SKM-1 (cell line): ENCODE measurements at regions not wholly inside any gene's neighbourhood (a gene's known extent, or its start where the extent isn't known, plus 50 kb on each side); places are given as distances from the start of the nearest gene placed in this dataset.
"Not testable (repeated sequence)": the region's sequence is repeated elsewhere in the genome, so short reads cannot be mapped to it uniquely, and the experiment has no call there.

ENCODE experiments used
- DNase-seq: peaks from one replicate; lab custom pipeline; 2025; ENCODE audit not compliant: unreplicated experiment; lab: John Stamatoyannopoulos, UW

DNA sequence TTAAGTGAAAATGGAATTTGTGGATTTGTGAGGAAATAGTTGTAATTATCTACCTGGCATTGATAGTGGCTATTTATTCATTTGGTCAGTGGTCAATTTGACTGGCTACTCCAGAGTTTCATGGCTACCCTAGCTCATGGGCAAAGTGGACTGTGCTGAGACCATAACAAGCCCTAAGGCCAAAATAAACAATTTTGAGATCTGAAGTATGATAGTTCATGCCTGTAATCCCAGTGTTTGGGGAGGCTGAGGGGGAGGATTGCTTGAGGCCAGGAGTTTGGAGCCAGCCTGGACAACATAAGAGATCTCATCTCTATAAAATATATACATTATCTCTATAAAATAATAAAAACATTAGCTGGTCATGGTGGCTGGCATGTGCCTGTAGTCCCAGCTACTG is 311.7 kb downstream of the HIVEP2 start:
- no peak for DNase-seq

DNA sequence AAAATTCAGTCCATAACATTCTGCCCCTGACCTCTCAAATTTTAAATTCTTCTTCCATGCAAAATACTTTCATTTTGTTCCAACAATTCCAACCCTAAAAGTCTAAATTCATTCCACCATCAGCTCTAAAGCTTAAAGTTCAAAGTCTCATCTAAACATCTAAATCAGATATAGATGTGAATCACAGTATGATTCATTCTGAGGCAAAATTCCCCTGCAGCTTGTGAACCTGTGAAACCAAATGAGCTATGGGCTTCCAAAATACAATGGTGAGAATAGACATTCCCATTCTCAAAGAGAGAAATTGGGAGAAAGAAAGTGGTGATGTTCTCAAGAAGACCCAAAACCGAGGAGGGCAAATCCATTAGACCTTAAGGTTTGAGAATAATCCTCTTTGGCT is 309.8 kb downstream of the HIVEP2 start:
- no peak for DNase-seq

DNA sequence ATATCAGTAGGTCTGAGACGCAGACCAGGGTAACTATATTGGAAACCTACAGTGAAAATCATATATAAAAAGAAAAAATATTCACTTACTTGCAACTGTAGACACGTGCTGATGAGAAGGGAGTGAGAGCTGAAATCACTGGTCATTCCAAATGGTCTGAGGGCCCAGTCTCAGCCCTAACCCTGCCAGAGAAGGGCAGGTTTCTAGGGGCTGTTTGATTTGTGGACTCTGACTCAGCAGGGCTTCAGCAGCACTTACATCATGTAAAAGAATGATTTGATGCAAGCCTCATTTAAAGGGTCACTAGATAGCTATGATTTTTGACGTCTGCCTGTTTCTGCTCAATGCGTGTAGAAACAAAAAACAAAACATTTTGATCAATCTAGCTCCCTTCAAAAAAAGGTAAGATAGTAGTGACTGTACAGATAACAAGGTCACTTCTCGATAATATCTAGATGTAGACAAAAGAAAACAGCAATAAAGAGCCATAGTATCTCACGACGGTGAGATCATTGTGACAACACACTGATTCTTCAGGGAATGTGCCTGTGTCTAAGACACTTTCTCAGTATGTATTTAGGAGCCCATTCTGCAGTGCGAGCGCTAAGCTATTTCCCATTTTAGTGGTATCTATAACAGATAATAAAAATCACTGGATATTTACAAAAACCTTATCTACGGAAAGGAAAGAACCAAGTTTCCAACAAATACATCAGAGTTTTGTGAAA is 307.2 kb downstream of the HIVEP2 start:
- DNase-seq = no peak

DNA sequence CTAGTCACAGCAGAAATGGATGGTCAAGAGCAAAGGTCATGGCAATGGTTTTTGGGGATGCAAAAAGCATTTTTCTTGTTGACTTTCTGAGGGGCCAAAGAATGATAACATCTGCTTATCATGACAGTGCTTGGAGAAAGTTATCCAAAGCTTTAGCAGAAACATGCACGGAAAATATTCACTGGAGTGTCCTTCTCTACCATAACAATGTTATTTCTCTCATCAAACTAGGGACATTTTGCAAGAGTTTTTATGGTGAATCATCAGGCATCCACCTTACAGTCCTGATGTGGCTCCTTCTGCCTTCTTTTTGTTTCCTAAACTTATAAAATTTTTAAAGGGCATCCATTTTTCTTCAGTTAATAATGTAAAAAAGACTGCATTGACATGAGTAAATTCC is 302.3 kb downstream of the HIVEP2 start:
- no peak for DNase-seq

DNA sequence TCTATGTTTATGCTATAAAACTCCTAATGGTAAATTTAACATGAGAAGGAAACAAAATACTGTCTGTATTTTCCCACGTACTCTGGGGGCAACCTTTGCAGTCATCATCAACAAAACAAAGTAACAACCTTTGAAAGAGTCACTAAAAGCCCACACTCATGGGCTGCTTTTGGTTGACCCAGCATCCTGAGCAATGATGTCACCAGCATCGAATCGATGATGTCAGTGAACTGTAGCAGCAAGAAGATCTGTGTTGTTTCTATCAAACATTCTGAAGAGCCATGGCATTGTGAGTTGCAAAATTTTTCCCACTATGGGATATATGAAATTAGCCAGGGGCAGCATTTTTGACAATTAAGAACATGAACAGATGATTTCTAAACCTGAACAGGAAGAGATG is 300.1 kb downstream of the HIVEP2 start:
- no peak for DNase-seq

DNA sequence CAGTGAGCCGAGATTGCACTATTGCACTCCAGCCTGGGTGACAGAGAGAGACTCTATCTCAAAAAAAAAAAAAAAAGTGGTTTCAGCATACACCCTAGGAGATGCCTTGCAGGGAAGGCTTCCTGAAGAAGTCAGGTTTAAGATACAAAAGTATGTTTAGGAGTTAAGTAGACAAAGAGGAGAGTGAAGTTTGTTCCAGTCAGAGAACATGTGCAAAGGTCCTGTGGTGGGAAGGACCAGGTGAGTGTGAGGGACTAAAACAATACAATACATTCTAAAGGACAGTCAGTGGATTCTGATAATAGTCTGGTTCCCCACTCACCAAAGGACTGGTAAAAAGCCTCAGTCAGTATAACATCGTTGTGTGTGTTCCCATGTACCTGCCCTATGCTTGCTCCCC is 299.3 kb downstream of the HIVEP2 start:
- DNase-seq = no peak

DNA sequence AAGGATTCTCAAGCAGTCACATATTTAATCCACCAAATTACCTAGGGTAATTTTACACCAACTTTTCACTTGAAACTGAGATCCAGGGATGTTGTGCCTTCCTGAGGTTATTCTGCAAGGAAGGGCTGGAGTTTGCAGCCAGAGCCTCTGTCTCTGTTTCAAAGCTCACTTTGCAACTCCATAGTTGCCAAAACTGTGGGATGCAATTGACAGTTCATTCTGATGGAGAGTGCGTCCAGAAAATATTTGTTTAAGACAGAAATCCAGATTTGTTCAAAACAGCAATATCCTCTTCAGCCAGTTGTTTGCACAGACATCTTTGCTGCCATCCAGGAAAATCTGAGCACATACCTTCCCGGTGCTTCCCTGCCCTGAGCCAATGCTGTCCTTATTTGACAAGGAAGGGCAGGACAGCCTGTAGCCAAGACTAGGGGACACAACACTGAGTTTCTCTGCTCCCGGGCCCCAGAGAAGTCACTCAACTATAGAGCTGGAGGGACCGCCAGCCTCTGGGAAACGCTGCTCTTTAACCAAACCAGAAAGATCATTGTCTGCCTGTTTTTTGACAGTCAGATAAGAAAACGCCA is 297.4 kb downstream of the HIVEP2 start:
- DNase-seq = no peak

DNA sequence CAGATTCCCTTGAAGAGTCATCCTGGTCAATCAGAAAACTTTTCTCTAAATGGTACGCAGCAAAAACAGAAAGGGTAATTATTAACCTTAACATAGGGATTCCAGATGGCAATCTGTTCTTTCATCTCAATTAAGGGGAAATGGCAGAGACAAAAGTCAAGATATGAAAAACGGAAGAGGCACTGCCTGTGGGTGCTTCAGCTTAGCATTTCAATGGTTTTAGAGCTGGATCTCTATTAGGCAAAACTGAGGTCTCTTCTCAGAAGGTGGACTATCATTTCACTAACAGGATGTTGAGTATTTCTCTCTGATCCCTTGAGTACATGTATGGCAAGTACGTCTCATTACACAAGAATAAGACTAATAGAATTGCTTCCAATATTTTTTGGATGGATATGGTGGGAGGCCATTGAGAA is 296.9 kb downstream of the HIVEP2 start:
- no peak for DNase-seq

DNA sequence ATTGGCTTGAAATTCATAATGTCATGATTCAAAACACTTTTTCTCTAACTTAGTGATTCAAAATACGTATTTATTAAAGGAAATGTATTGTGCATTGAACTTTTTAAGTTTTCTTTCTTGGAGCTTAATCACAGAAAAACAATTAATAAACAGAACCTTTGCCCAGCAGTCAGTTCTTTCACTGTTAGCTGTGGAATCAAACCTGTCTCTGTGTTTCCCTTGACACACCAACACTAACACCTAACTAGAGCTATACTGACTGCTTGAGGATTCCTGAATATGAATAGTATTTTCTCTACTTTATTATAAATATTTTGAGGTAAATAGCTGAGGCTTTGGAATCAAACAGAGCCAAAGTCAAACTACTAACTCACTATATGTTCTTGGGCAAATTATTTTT is 296.4 kb downstream of the HIVEP2 start:
- DNase-seq = no peak

DNA sequence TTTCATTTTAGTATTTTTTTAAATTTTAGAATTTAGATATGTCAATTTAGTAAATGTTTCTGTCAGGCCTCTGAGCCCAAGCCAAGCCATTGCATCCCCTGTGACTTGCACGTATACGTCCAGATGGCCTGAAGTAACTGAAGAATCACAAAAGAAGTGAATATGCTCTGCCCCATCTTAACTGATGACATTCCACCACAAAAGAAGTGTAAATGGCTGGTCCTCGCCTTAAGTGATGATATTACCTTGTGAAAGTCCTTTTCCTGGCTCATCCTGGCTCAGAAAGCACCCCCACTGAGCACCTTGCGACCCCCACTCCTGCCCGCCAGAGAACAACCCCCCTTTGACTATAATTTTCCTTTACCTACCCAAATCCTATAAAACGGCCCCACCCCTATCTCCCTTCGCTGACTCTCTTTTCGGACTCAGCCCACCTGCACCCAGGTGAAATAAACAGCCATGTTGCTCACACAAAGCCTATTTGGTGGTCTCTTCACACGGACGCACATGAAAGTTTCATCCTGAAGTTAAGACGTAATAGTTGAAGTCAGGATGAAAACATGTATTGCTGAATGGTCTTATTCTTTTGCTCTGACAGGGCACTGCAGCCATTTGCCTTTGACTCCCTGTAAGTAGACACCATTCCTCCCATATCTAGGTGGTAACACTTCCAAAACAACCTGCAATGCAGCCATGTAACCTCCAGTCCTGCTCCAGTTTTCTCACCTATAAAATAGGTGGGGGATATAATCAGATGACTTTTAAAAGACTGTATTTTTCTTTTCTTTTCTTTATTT is 295.3 kb downstream of the HIVEP2 start:
- not testable (repeated sequence) for DNase-seq

DNA sequence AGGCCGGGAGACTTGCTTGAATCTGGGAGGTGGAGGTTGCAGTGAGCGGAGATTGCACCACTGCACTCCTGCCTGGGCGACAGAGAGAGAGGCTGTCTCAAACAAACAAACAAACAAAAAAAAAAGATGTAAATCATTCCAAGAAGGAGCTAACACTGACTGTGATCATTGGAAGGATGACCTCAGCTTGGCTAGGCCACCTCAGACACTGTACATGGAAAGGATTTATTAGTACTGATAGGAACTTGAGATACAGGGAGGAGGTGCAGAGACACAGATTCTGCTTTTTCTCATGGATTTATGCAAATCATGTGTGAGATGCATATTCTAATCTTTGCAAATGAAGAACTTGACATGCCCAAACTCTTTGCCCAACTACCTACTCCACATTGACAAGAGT is 293.6 kb downstream of the HIVEP2 start:
- no peak for DNase-seq

DNA sequence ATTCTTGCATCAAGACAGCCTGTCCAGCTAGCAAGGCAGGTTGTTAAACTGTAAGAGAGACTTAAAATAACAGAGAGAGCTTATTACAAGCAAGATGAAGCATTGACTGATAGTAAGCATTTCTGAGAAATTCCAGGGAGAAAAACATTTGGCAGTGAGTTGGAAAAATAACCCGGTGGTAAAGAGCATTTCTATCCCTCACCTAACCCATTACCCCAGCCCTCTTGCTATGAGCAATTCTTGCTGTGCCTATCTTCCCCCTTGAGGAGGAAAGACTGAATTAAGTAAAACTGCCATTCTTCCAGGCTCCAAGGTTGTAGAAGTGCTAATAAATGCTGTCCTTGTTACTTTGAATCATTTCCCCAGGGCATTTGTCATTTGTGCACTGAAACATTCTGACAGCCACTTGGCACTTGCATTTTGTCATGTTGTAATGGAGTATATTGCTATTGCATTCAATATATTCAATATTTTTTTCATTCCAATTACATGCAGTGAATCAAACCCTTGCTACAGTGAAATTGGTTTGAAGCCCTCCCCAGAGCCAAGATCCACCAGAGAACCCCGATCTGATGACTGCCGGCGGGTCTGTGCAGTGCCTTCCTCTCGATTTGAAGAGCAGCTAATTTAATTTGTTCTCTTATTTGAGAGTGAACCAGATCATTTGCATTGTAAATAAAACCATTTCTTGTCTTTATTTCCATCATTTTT is 291.1 kb downstream of the HIVEP2 start:
- DNase-seq = no peak

DNA sequence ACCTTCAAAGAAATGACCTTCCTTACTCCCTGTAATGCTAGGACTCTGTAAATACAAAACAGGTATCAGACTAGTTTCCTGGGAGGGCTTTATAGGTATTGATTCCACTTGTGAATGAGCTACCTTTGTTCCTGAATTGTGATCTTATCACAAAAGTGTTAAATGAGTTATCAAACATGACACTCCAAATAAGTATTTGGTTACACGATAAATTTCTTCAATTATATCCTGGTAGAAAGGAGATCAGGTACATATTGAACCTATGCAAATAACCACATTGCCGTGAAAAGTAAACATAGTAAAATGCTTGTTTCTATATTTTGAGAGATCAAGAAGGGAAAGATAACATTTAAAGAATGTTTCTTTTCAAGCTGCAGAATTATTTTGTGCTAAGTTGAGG is 285.3 kb downstream of the HIVEP2 start:
- no peak for DNase-seq

DNA sequence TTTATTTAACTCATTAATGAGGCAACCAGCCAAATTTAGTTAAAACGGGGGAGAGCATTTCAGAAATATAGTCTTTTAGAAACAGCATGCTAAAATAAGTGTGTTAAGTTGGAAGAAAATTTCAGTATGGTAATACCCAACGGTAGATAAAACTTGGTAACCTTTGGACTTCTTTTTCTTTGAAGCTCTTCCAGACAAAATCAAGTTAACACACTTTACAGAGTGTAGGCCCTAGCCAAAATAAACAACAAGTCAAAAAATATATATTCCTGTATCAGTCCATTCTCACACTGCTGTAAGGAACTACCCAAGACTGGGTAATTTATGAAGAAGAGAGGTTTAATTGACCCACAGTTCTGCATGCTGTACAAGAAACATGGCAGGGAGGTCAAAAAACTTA is 279.6 kb downstream of the HIVEP2 start:
- DNase-seq = no peak

DNA sequence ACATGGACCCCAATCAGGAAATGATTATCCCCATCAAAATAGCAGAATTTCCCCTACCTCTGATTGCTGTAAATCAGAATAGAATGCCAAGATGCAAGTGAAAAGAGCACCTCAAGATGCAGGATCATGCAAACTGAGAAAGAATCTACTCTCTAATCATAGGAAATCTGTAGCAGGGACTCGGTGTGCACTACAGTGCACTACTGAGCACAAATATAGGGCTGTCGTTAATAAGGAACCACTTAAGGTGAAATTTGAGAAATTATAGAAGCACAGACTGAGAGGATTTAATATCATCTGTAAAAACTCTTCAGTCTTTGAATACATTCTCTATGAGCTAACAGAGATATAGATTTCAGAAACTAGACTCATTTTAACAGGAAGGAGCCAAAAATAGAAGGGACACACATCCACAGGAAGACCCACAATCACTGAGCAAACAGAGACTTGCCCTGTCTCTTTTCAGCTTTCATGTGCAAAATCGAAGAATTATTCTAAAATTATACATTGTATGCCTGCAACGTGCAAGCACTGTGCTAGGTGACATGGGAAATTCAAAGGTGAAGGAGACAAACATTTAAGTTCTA is 278.3 kb downstream of the HIVEP2 start:
- no peak for DNase-seq

DNA sequence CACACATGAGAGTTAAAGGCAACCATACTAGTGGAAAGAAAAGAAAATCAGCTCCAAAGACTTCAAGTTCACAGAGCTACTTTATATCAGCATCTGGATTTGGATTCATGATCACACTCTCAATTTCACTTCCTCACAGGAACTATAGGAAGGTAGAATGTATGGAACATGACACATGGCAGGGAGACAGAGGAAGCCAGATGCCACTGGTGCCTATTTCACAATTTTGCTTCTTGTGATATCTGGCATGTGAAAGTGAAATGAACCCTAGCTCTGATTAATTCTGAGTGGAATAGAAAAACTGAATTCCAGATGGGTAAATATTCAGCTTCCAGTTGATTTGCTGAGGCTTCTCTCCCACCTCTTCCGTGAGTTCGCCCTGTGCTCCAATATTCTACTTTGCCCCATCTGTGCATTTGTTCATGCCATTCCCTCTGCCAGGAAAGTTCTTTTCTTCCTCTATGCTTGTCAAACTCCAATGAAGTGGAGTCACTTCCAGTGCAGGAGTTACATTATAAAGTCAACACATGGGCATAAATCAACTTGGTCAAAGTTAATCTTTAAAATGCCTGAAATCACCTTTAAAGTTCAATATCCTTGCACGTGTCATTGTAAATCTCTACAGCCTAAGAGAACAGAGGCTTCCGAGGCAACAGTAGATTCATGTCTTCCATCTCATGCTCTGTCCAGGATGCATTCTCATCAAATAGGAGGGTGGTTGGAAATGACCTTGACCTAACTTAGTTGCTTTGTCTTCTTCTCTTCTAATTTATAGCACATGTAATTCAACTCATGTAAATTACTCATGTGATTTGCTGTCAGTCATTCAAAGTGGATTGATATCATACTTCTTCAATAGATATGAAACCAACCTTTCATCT is 275.3 kb downstream of the HIVEP2 start:
- no peak for DNase-seq

DNA sequence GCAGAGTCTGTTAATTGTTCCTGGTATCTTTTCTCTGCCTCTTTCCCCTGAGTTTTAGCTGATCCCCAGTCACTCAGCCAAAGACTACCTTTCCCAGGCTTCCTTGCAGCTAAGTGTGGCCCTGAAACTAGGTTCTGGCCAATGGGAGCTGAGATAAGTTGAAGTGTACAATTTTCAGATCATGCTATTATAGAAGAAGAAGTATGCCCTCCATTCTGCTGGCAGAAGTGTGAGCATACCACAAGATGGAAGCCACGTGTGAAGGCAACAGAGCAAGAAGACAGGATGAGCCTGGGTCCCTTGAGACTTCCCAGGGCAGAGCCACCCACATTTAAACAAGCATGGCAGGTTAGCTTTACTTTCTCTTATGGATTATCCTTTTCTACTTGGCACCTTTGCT is 273.2 kb downstream of the HIVEP2 start:
- DNase-seq = no peak

DNA sequence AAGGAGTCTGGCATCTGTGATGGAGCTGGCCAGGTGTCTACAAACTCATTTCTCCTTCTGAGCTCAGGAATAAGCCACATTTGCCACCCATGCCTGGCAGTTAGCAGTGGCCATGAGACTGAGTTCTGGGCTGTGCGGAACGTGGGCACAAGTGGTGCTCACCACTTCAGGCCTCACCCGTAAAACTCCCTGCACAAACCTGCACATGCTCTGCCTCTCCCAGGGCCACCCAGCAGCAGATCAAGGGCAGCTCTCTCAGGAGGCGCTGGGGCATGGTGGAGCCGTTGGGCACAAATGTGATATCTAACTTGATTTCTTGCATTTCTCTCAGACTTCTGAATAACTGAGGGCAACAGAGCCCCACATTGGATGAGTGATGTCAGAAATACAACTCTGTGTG is 269.5 kb downstream of the HIVEP2 start:
- DNase-seq = no peak

DNA sequence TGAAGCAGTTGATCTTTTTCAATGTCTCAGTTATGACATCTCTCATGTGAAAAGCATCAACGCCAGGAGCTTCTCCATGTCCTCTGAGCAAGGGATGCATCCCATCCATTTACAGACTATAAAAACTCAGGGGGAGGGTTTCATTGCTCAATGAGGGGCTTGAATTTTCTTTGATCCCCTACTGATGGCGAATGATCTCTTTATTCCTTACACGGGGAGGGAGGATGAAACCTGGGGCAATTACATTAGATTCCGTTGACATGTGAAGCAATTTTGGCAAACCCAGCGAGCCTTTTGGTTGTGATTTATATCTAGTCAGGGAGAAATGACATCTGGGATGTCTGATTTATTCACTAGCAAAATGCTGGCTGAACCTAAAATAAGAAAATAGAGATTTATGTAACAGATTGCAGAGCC is 268.9 kb downstream of the HIVEP2 start:
- DNase-seq = no peak

DNA sequence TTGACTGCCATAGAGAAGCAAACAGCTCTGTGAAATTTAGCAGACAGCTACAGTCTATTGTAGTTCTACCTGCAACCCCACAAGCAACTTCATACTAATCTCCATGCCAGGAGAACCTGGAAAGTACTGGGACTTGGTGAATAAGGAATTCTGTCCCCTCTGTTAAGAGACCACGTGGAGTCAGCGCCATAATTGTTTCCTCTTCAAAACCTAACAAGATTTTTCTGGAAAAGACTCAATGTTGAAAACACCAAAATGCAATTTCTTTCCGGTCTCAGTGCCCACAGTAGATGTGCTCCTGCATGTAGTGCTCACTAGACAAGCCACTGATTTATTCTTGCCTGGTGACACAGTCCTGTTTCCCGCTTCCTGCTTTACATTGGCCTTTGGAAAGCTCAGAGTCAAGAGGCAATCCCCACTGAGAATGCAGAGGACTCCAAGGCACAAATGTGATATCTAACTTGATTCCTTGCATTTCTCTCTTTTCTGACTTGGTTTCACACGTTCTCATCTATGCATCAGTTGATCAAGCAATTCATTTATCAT is 268.3 kb downstream of the HIVEP2 start:
- no peak for DNase-seq
